Mononuclear cell (primary cell): ENCODE measurements at regions not wholly inside any gene's neighbourhood (a gene's known extent, or its start where the extent isn't known, plus 50 kb on each side); places are given as distances from the start of the nearest gene placed in this dataset.

ENCODE experiments used
- H3K27me3 ChIP-seq: 2 replicates; pipeline ENCODE4 v1.6.0; 2011; ENCODE audit warnings: low read length, control low read depth; ENCODE audit not compliant: insufficient read depth
- H3K4me1 ChIP-seq: 2 replicates; pipeline ENCODE4 v1.5.1; 2011; ENCODE audit warnings: mild to moderate bottlenecking, low read length, control low read depth; ENCODE audit not compliant: insufficient read depth
- H3K4me3 ChIP-seq: 2 replicates; pipeline ENCODE4 v1.5.1; 2011; ENCODE audit warnings: mild to moderate bottlenecking, low read length, moderate library complexity
- H3K9me3 ChIP-seq: 2 replicates; pipeline ENCODE4 v1.5.1; 2011; ENCODE audit warnings: low read depth, mild to moderate bottlenecking, control low read depth, low read length

- Histone ChIP-seq H3K4me1 (peaks cover 53% of the 10 kb centered on the region), H3K4me3 (no peak overlapping the region), H3K27me3 (no peaks in the 10 kb centered on the region), H3K9me3 (no peaks in the 10 kb centered on the region)
These were observed 124.0 kb upstream of the BOD1 start for GRCh38 chr5:173740400-173740799.

- Histone ChIP-seq H3K27me3 (no peaks in the 10 kb centered on the region), H3K4me1 (peaks cover 59% of the 10 kb centered on the region), H3K9me3 (no peaks in the 10 kb centered on the region), H3K4me3 (no peak overlapping the region)
These were observed 124.6 kb upstream of the BOD1 start for GRCh38 chr5:173741087-173741486.

GRCh38 chr5:173741729-173742431 lies 125.4 kb upstream of the BOD1 start:
- Histone ChIP-seq H3K4me3 (no peak overlapping the region), H3K4me1 (peaks cover 54% of the 10 kb centered on the region), H3K27me3 (no peaks in the 10 kb centered on the region), H3K9me3 (no peaks in the 10 kb centered on the region)

DNA sequence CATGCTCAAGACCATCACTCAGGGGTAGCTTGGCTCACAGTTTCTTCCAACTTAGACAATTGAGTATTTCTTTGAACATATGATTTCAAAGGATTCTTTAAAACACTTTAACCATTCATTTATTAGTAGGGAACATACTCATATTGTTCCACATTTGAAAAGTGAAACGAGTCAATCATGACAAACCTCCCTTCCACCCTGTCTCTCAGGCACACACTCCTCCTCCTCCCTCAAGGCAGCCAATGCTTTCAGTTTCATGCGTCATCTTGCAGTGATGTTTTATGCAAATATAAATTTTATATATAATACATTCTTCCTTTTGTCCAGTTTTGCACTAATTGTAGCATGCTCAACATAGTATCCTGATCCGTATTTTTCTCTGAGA lies 126.0 kb upstream of the BOD1 start:
- H3K27me3 ChIP-seq, result no peaks in the 10 kb centered on the region
- H3K9me3 ChIP-seq, result no peaks in the 10 kb centered on the region
- H3K4me3 ChIP-seq, result no peak overlapping the region
- peaks cover 49% of the 10 kb centered on the region for H3K4me1 ChIP-seq

GRCh38 chr5:173743641-173744343 lies 127.3 kb upstream of the BOD1 start:
- Histone ChIP-seq H3K4me1 (peaks cover 49% of the 10 kb centered on the region), H3K27me3 (no peaks in the 10 kb centered on the region), H3K9me3 (no peaks in the 10 kb centered on the region), H3K4me3 (no peak overlapping the region)

DNA sequence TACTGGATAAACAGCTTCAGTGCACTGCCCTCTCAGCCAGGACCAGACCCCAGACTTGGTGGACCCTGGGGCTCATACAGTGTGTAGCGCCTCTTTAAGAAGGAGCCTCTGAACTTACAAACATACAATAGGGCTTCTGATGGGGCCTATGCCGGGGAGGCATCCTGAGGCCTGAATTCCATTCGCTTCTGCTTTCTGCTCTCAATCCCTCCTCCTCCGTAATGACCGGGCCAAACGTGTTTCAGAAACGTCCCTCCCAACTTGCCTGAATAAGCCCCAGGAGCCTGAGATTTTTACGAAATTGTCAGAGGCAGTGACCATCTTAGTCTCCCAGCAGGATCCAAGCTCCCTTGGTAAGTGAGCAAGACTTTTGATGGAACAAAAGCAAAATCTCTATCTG lies 128.1 kb upstream of the BOD1 start:
- Histone ChIP-seq H3K9me3 (no peaks in the 10 kb centered on the region), H3K4me1 (peaks cover 49% of the 10 kb centered on the region), H3K27me3 (no peaks in the 10 kb centered on the region), H3K4me3 (no peak overlapping the region)

DNA sequence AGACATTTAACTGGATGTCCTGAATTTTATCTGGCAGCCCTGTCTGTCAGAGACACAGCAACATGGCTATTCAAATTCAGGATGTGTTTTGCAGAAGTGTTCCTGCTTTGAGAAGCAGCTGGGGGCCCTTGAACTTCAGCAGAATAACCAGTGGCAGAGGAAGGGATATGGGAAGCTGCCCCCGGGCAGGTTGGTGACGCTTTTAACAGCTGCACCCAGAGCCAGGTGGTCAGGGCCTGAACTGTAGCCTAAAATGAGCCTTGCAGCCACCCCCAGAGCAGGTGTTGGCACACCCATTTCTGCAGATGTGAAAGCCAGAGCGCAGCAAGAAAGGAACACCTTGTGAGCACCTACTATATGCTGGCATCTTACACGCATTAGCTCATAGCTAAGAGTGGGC lies 128.7 kb upstream of the BOD1 start:
- no peaks in the 10 kb centered on the region for H3K9me3 ChIP-seq
- no peak overlapping the region for H3K4me3 ChIP-seq
- H3K27me3 ChIP-seq, result no peaks in the 10 kb centered on the region
- H3K4me1 ChIP-seq, result peaks cover 49% of the 10 kb centered on the region

GRCh38 chr5:173745557-173745956 lies 129.1 kb upstream of the BOD1 start:
- H3K27me3 ChIP-seq, result no peaks in the 10 kb centered on the region
- H3K4me1 ChIP-seq, result peaks cover 49% of the 10 kb centered on the region
- H3K4me3 ChIP-seq, result no peak overlapping the region

DNA sequence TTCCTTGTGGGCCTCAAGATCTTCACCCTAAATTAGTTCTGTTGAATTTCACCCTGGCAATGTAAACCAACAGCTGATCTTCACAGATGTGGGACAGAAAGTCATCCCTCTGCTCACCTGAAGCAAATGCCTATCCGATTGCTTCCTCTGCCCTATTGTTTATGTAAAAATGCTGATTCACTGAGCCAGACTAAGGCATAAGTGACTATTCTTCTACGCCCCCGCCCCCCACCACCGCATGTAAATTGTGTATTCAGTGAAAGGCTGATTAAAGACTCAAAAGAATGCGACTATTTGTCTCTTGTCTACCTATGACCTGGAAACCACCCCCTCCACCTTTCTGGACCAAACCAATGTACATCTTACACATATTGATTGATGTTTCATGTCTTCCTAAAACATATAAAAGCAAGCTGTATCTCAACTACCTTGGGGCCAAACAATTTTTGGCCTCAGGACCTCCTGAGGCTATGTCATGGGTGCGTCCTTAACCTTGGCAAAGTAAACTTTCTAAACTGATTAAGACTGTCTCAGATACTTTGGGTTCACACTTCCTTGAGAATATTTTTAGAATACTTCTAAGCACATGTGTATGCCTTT lies 129.7 kb upstream of the BOD1 start:
- H3K9me3 ChIP-seq, result no peaks in the 10 kb centered on the region
- no peaks in the 10 kb centered on the region for H3K27me3 ChIP-seq
- H3K4me1 ChIP-seq, result peaks cover 52% of the 10 kb centered on the region
- no peak overlapping the region for H3K4me3 ChIP-seq

More at GRCh38 chr5:173745557-173745956, 129.1 kb upstream of the BOD1 start:
- no peaks in the 10 kb centered on the region for H3K9me3 ChIP-seq

- Histone ChIP-seq H3K27me3 (no peaks in the 10 kb centered on the region), H3K4me3 (no peak overlapping the region), H3K9me3 (no peaks in the 10 kb centered on the region), H3K4me1 (peaks cover 38% of the 10 kb centered on the region)
These were observed 131.4 kb upstream of the BOD1 start for GRCh38 chr5:173747876-173748275.

- no peak overlapping the region for H3K4me3 ChIP-seq
- no peaks in the 10 kb centered on the region for H3K9me3 ChIP-seq
- H3K27me3 ChIP-seq, result no peaks in the 10 kb centered on the region
- H3K4me1 ChIP-seq, result peaks cover 10% of the 10 kb centered on the region
These were observed 134.3 kb upstream of the BOD1 start for GRCh38 chr5:173750538-173751265.

GRCh38 chr5:173751266-173751600 lies 134.8 kb upstream of the BOD1 start:
- Histone ChIP-seq H3K9me3 (no peaks in the 10 kb centered on the region), H3K4me3 (no peak overlapping the region), H3K4me1 (peaks cover 7% of the 10 kb centered on the region), H3K27me3 (no peaks in the 10 kb centered on the region)

DNA sequence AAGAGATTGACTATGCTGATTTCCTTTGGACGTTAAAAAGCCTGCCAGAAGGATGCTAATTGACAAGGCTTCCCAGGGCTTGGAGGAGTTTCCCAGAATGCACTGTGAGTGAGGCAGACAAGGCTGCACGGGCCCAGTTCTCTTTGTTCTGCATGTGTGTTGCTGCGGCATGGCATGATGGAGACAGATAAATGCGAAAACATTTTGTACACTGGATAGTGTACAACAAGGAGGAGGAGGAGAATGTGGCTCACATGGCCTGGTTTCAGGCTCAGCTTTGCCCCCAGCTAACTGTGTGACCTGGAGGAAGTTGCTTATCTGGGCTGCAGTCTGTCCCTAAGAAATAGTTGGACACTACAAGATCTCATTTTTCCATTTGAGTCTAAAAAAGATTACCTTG lies 135.5 kb upstream of the CPEB4 start:
- H3K9me3 ChIP-seq, result no peaks in the 10 kb centered on the region
- no peak overlapping the region for H3K4me3 ChIP-seq
- H3K4me1 ChIP-seq, result peaks cover 7% of the 10 kb centered on the region

GRCh38 chr5:173753307-173754168 lies 134.6 kb upstream of the CPEB4 start:
- Histone ChIP-seq H3K27me3 (no peaks in the 10 kb centered on the region), H3K4me3 (no peak overlapping the region), H3K9me3 (no peaks in the 10 kb centered on the region), H3K4me1 (peaks cover 7% of the 10 kb centered on the region)

More for the DNA sequence above, 135.5 kb upstream of the CPEB4 start:
- no peaks in the 10 kb centered on the region for H3K27me3 ChIP-seq
